Breast epithelium (tissue), 3 donors: ENCODE measurements at regions not wholly inside any gene's neighbourhood (a gene's known extent, or its start where the extent isn't known, plus 50 kb on each side); places are given as distances from the start of the nearest gene placed in this dataset.
"Not testable (repeated sequence)": the region's sequence is repeated elsewhere in the genome, so short reads cannot be mapped to it uniquely, and the experiment has no call there.

Experiments
- CTCF ChIP-seq, 3 donors: fragments of 450-650 bp; IDR thresholded peaks; one replicate each; pipeline ENCODE4 v1.5.1; 2016 to 2017; ENCODE audit warnings: antibody characterized with exemption in 3 of 3, mild to moderate bottlenecking in 3 of 3, moderate library complexity in 3 of 3
- POLR2A ChIP-seq: fragments of 450-650 bp; IDR thresholded peaks from one replicate; pipeline ENCODE4 v1.6.1; 2016; ENCODE audit warnings: antibody characterized with exemption, mild to moderate bottlenecking, moderate library complexity

- not testable (repeated sequence) for TF ChIP-seq CTCF (IDR thresholded peaks at IDR 0.05); POLR2A
Measured at GRCh38 chr14:43326501-43327407, 1180.3 kb downstream of the FSCB start.
